PFSK-1 (cell line): ENCODE measurements at regions not wholly inside any gene's neighbourhood (a gene's known extent, or its start where the extent isn't known, plus 50 kb on each side); places are given as distances from the start of the nearest gene placed in this dataset.

ENCODE experiments used
- FOXP2 ChIP-seq: optimal IDR thresholded peaks from 2 replicates; pipeline ENCODE3; 2011; ENCODE audit warnings: borderline replicate concordance, control low read depth, inconsistent platforms; ENCODE audit not compliant: insufficient read depth; ENCODE audit errors: extremely low read length, extremely low read depth
- POLR2AphosphoS5 ChIP-seq: IDR thresholded peaks from 2 replicates; pipeline ENCODE4 v1.6.1; 2012; ENCODE audit warnings: low read depth, mild to moderate bottlenecking, control low read depth, low read length, moderate library complexity
- REST ChIP-seq, 2 experiments: IDR thresholded peaks; 2 replicates each; pipeline versions ENCODE4 v1.6.1 to v1.8.0; 2011 to 2012; ENCODE audit warnings: low read depth in 2 of 2, low read length in 2 of 2, control low read depth in 1 of 2, inconsistent platforms in 1 of 2, mild to moderate bottlenecking in 1 of 2, moderate library complexity in 1 of 2; ENCODE audit not compliant: insufficient read depth in 1 of 2
- SIN3A ChIP-seq: IDR thresholded peaks from 2 replicates; pipeline ENCODE4 v1.6.1; 2012; ENCODE audit warnings: mild to moderate bottlenecking, low read length, moderate library complexity, borderline replicate concordance; ENCODE audit not compliant: insufficient read depth
- TAF1 ChIP-seq: IDR thresholded peaks from 2 replicates; pipeline ENCODE4 v1.6.1; 2012; ENCODE audit warnings: low read length, control low read depth, borderline replicate concordance; ENCODE audit not compliant: insufficient read depth

GRCh38 chr3:30970183-30970582, 75.7 kb upstream of the GADL1 start:
- no peak for TF ChIP-seq TAF1
- no peak for TF ChIP-seq REST (IDR thresholded peaks at IDR 0.05; ENCODE audit: insufficient read depth in 1 of 2, low read depth in 2 of 2, low read length in 2 of 2)
- TF ChIP-seq POLR2AphosphoS5: no peak
- no peak for TF ChIP-seq FOXP2
- no peak for TF ChIP-seq SIN3A

GRCh38 chr3:30972449-30972848, 78.0 kb upstream of the GADL1 start:
- TF ChIP-seq FOXP2 (no peak), REST (IDR thresholded peaks at IDR 0.05; ENCODE audit: insufficient read depth in 1 of 2, low read depth in 2 of 2, low read length in 2 of 2) (no peak), SIN3A (no peak), POLR2AphosphoS5 (no peak), TAF1 (no peak)

- TF ChIP-seq POLR2AphosphoS5 (no peak), SIN3A (no peak), FOXP2 (no peak), TAF1 (no peak), REST (IDR thresholded peaks at IDR 0.05; ENCODE audit: insufficient read depth in 1 of 2, low read depth in 2 of 2, low read length in 2 of 2) (no peak)
Observed at GRCh38 chr3:30974071-30974470, 79.6 kb upstream of the GADL1 start.

- TF ChIP-seq SIN3A (no peak), TAF1 (no peak), FOXP2 (no peak), REST (IDR thresholded peaks at IDR 0.05; ENCODE audit: insufficient read depth in 1 of 2, low read depth in 2 of 2, low read length in 2 of 2) (no peak), POLR2AphosphoS5 (no peak)
Observed at GRCh38 chr3:30977592-30977991, 83.1 kb upstream of the GADL1 start.

GRCh38 chr3:30980993-30981392, 86.5 kb upstream of the GADL1 start:
- TF ChIP-seq SIN3A: no peak
- TF ChIP-seq POLR2AphosphoS5: no peak
- TF ChIP-seq REST (IDR thresholded peaks at IDR 0.05; ENCODE audit: insufficient read depth in 1 of 2, low read depth in 2 of 2, low read length in 2 of 2): no peak
- no peak for TF ChIP-seq TAF1
- no peak for TF ChIP-seq FOXP2
